ENCODE measurements at regions not wholly inside any gene's neighbourhood (a gene's known extent, or its start where the extent isn't known, plus 50 kb on each side); places are given as distances from the start of the nearest gene placed in this dataset.

- Histone ChIP-seq H3K36me3 (ENCODE audit: control insufficient read depth, insufficient read depth, low read length) (no peaks in the 10 kb centered on the region), H3K4me2 (ENCODE audit: insufficient read depth, low read length) (no peak overlapping the region), H4K20me1 (replicated peaks; ENCODE audit: control insufficient read depth, insufficient read depth, low read length) (no peaks in the 10 kb centered on the region), H3K4me1 (replicated peaks in 1 of 2; ENCODE audit: control insufficient read depth in 2 of 2, insufficient read depth in 2 of 2, low read length in 2 of 2) (no peaks in the 10 kb centered on the region), H3K27me3 (ENCODE audit: control insufficient read depth in 2 of 2, insufficient read depth in 2 of 2, low read length in 2 of 2) (no peaks in the 10 kb centered on the region), H3K4me3 (no peak overlapping the region), H3K27ac (ENCODE audit: extremely low read depth, low read depth, low read length) (no peak overlapping the region), H3K9me3 (replicated peaks; ENCODE audit: control insufficient read depth, insufficient read depth, low read depth, low read length) (no peaks in the 10 kb centered on the region), H3K9me1 (ENCODE audit: control insufficient read depth, insufficient read depth, low read length) (no peaks in the 10 kb centered on the region), H3K79me2 (ENCODE audit: control insufficient read depth, insufficient read depth, low read length) (no peaks in the 10 kb centered on the region), H2AFZ (ENCODE audit: low read depth, low read length) (no peak overlapping the region), H3K9ac (ENCODE audit: insufficient read depth in 1 of 2, low read depth in 2 of 2, low read length in 2 of 2) (no peak overlapping the region)
- POLR2A ChIA-PET, result interaction anchor here (1.1 kb wide), 1 partner anchor 9 kb away, joined by 4 read pairs; no protein-coding TSS in a partner anchor
- ATAC-seq (no peak), DNase-seq (ENCODE audit: extremely low read depth in 1 of 4, low spot score in 3 of 4) (no peak), FAIRE-seq (no peak)
- no TSS peak for BruUV-seq (replicated peaks)
- 0% methylated on average over 3 of the region's 3 CpGs for WGBS (ENCODE audit: insufficient coverage, low coverage, missing lambda C conversion rate)
- intact Hi-C loops (cut with micrococcal nuclease), result no loop called here
- CTCF ChIA-PET (ENCODE audit: low intra/inter-chr PET ratio), result no interaction called here
- in situ Hi-C loops (cut with MboI), result no loop called here
- no peak for TF ChIP-seq KDM2B (CRISPR knock-in tag; IDR thresholded peaks at IDR 0.05)
- TF ChIP-seq, protein P1, sequence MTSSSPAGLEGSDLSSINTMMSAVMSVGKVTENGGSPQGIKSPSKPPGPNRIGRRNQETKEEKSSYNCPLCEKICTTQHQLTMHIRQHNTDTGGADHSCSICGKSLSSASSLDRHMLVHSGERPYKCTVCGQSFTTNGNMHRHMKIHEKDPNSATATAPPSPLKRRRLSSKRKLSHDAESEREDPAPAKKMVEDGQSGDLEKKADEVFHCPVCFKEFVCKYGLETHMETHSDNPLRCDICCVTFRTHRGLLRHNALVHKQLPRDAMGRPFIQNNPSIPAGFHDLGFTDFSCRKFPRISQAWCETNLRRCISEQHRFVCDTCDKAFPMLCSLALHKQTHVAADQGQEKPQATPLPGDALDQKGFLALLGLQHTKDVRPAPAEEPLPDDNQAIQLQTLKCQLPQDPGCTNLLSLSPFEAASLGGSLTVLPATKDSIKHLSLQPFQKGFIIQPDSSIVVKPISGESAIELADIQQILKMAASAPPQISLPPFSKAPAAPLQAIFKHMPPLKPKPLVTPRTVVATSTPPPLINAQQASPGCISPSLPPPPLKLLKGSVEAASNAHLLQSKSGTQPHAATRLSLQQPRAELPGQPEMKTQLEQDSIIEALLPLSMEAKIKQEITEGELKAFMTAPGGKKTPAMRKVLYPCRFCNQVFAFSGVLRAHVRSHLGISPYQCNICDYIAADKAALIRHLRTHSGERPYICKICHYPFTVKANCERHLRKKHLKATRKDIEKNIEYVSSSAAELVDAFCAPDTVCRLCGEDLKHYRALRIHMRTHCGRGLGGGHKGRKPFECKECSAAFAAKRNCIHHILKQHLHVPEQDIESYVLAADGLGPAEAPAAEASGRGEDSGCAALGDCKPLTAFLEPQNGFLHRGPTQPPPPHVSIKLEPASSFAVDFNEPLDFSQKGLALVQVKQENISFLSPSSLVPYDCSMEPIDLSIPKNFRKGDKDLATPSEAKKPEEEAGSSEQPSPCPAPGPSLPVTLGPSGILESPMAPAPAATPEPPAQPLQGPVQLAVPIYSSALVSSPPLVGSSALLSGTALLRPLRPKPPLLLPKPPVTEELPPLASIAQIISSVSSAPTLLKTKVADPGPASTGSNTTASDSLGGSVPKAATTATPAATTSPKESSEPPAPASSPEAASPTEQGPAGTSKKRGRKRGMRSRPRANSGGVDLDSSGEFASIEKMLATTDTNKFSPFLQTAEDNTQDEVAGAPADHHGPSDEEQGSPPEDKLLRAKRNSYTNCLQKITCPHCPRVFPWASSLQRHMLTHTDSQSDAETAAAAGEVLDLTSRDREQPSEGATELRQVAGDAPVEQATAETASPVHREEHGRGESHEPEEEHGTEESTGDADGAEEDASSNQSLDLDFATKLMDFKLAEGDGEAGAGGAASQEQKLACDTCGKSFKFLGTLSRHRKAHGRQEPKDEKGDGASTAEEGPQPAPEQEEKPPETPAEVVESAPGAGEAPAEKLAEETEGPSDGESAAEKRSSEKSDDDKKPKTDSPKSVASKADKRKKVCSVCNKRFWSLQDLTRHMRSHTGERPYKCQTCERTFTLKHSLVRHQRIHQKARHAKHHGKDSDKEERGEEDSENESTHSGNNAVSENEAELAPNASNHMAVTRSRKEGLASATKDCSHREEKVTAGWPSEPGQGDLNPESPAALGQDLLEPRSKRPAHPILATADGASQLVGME (CRISPR knock-in tag; IDR thresholded peaks at IDR 0.05), result no peak
- no peak for TF ChIP-seq ZBTB34 (CRISPR knock-in tag; IDR thresholded peaks at IDR 0.05)
- TF ChIP-seq HDAC6 (IDR thresholded peaks at IDR 0.05; ENCODE audit: low read depth, low read length), result no peak
- TF ChIP-seq FOXM1 (IDR thresholded peaks at IDR 0.05; ENCODE audit: low read depth), result no peak
- TF ChIP-seq FOXM1 (CRISPR knock-in tag; IDR thresholded peaks at IDR 0.05; ENCODE audit: low read depth), result no peak
- TF ChIP-seq E4F1 (CRISPR knock-in tag; IDR thresholded peaks at IDR 0.05; ENCODE audit: borderline replicate concordance), result no peak
- no peak for TF ChIP-seq SMAD2 (IDR thresholded peaks at IDR 0.05; ENCODE audit: low read depth, low read length)
- TF ChIP-seq THRAP3 (IDR thresholded peaks at IDR 0.05; ENCODE audit: borderline replicate concordance), result no peak
- TF ChIP-seq ZNF274 (IDR thresholded peaks at IDR 0.05; ENCODE audit: borderline replicate concordance, low read depth, low read length), result no peak
Measured at GRCh38 chr2:80719607-80720006, 415.1 kb upstream of the LRRTM1 start.
